Activated naive CD8-positive, alpha-beta T cell (primary cell): ENCODE measurements at regions not wholly inside any gene's neighbourhood (a gene's known extent, or its start where the extent isn't known, plus 50 kb on each side); places are given as distances from the start of the nearest gene placed in this dataset.

Experiments used
- H3K27ac Mint-ChIP-seq: one replicate; pipeline ENCODE4 v1.8.0; 2021; ENCODE audit warnings: mixed read lengths
- H3K27me3 Mint-ChIP-seq: one replicate; pipeline ENCODE4 v1.8.0; 2021; ENCODE audit warnings: mixed read lengths
- H3K36me3 Mint-ChIP-seq: one replicate; pipeline ENCODE4 v1.8.0; 2021; ENCODE audit warnings: mixed read lengths
- H3K4me1 Mint-ChIP-seq: one replicate; pipeline ENCODE4 v1.8.0; 2021; ENCODE audit warnings: low read depth, mixed read lengths
- H3K4me3 Mint-ChIP-seq: one replicate; pipeline ENCODE4 v1.8.0; 2021; ENCODE audit warnings: mild to moderate bottlenecking, mixed read lengths
- H3K9me3 Mint-ChIP-seq: one replicate; pipeline ENCODE4 v1.8.0; 2021; ENCODE audit warnings: low read depth, mixed read lengths

GRCh38 chr20:52098186-52098585 is 93.4 kb downstream of the ZFP64 start:
- no peaks in the 10 kb centered on the region for H3K9me3 Mint-ChIP-seq
- no peak overlapping the region for H3K27ac Mint-ChIP-seq
- H3K4me1 Mint-ChIP-seq: peaks cover 3% of the 10 kb centered on the region
- peaks cover 6% of the 10 kb centered on the region for H3K36me3 Mint-ChIP-seq
- no peaks in the 10 kb centered on the region for H3K27me3 Mint-ChIP-seq
- H3K4me3 Mint-ChIP-seq: no peak overlapping the region

GRCh38 chr20:52096117-52096516 is 95.5 kb downstream of the ZFP64 start:
- Mint-ChIP-seq H3K4me3 (no peak overlapping the region), H3K36me3 (peaks cover 6% of the 10 kb centered on the region), H3K27me3 (no peaks in the 10 kb centered on the region), H3K27ac (no peak overlapping the region), H3K9me3 (no peaks in the 10 kb centered on the region), H3K4me1 (no peaks in the 10 kb centered on the region)

GRCh38 chr20:52094693-52095092 is 96.9 kb downstream of the ZFP64 start:
- H3K9me3 Mint-ChIP-seq: no peaks in the 10 kb centered on the region
- no peaks in the 10 kb centered on the region for H3K4me1 Mint-ChIP-seq
- H3K36me3 Mint-ChIP-seq: peaks cover 9% of the 10 kb centered on the region
- no peaks in the 10 kb centered on the region for H3K27me3 Mint-ChIP-seq
- no peak overlapping the region for H3K27ac Mint-ChIP-seq
- H3K4me3 Mint-ChIP-seq: no peak overlapping the region

- H3K4me3 Mint-ChIP-seq: no peak overlapping the region
- no peak overlapping the region for H3K27ac Mint-ChIP-seq
- no peaks in the 10 kb centered on the region for H3K9me3 Mint-ChIP-seq
- H3K36me3 Mint-ChIP-seq: peaks cover 14% of the 10 kb centered on the region
- H3K4me1 Mint-ChIP-seq: no peaks in the 10 kb centered on the region
- H3K27me3 Mint-ChIP-seq: no peaks in the 10 kb centered on the region
Measured at GRCh38 chr20:52093575-52093974, 98.0 kb downstream of the ZFP64 start.

- H3K36me3 Mint-ChIP-seq: peaks cover 33% of the 10 kb centered on the region
- H3K4me1 Mint-ChIP-seq: no peaks in the 10 kb centered on the region
- no peak overlapping the region for H3K27ac Mint-ChIP-seq
- H3K9me3 Mint-ChIP-seq: peaks cover 7% of the 10 kb centered on the region
- H3K27me3 Mint-ChIP-seq: no peaks in the 10 kb centered on the region
- H3K4me3 Mint-ChIP-seq: no peak overlapping the region
Measured at GRCh38 chr20:52090035-52090434, 101.5 kb downstream of the ZFP64 start.

- Mint-ChIP-seq H3K9me3 (peaks cover 7% of the 10 kb centered on the region), H3K36me3 (peaks cover 35% of the 10 kb centered on the region), H3K27ac (no peak overlapping the region), H3K4me1 (no peaks in the 10 kb centered on the region), H3K4me3 (no peak overlapping the region), H3K27me3 (no peaks in the 10 kb centered on the region)
Measured at GRCh38 chr20:52087471-52087870, 104.1 kb downstream of the ZFP64 start.

GRCh38 chr20:52086878-52087277 is 104.7 kb downstream of the ZFP64 start:
- H3K9me3 Mint-ChIP-seq: peaks cover 7% of the 10 kb centered on the region
- H3K4me1 Mint-ChIP-seq: no peaks in the 10 kb centered on the region
- no peak overlapping the region for H3K4me3 Mint-ChIP-seq
- H3K36me3 Mint-ChIP-seq: peaks cover 35% of the 10 kb centered on the region
- no peak overlapping the region for H3K27ac Mint-ChIP-seq
- no peaks in the 10 kb centered on the region for H3K27me3 Mint-ChIP-seq

GRCh38 chr20:52084727-52085126 is 106.9 kb downstream of the ZFP64 start:
- no peak overlapping the region for H3K27ac Mint-ChIP-seq
- no peaks in the 10 kb centered on the region for H3K4me1 Mint-ChIP-seq
- H3K4me3 Mint-ChIP-seq: no peak overlapping the region
- H3K36me3 Mint-ChIP-seq: peaks cover 34% of the 10 kb centered on the region
- H3K9me3 Mint-ChIP-seq: peaks cover 7% of the 10 kb centered on the region
- no peaks in the 10 kb centered on the region for H3K27me3 Mint-ChIP-seq

GRCh38 chr20:52083627-52084232 is 107.8 kb downstream of the ZFP64 start:
- H3K27ac Mint-ChIP-seq: no peak overlapping the region
- no peaks in the 10 kb centered on the region for H3K4me1 Mint-ChIP-seq
- H3K9me3 Mint-ChIP-seq: peaks cover 7% of the 10 kb centered on the region
- H3K36me3 Mint-ChIP-seq: peaks cover 32% of the 10 kb centered on the region
- no peaks in the 10 kb centered on the region for H3K27me3 Mint-ChIP-seq
- H3K4me3 Mint-ChIP-seq: no peak overlapping the region

- Mint-ChIP-seq H3K36me3 (peaks cover 23% of the 10 kb centered on the region), H3K4me1 (no peaks in the 10 kb centered on the region), H3K27ac (no peak overlapping the region), H3K9me3 (peaks cover 7% of the 10 kb centered on the region), H3K27me3 (no peaks in the 10 kb centered on the region), H3K4me3 (no peak overlapping the region)
Measured at GRCh38 chr20:52082612-52083011, 109.0 kb downstream of the ZFP64 start.

- H3K4me3 Mint-ChIP-seq: no peak overlapping the region
- H3K27ac Mint-ChIP-seq: no peak overlapping the region
- H3K9me3 Mint-ChIP-seq: no peaks in the 10 kb centered on the region
- H3K4me1 Mint-ChIP-seq: no peaks in the 10 kb centered on the region
- H3K36me3 Mint-ChIP-seq: peaks cover 16% of the 10 kb centered on the region
- no peaks in the 10 kb centered on the region for H3K27me3 Mint-ChIP-seq
Measured at GRCh38 chr20:52081791-52082190, 109.8 kb downstream of the ZFP64 start.

GRCh38 chr20:52081066-52081465 is 110.5 kb downstream of the ZFP64 start:
- H3K27ac Mint-ChIP-seq: no peak overlapping the region
- H3K4me3 Mint-ChIP-seq: no peak overlapping the region
- H3K27me3 Mint-ChIP-seq: no peaks in the 10 kb centered on the region
- peaks cover 12% of the 10 kb centered on the region for H3K36me3 Mint-ChIP-seq
- no peaks in the 10 kb centered on the region for H3K4me1 Mint-ChIP-seq
- no peaks in the 10 kb centered on the region for H3K9me3 Mint-ChIP-seq

- Mint-ChIP-seq H3K4me1 (no peaks in the 10 kb centered on the region), H3K27me3 (no peaks in the 10 kb centered on the region), H3K27ac (no peak overlapping the region), H3K4me3 (no peak overlapping the region), H3K36me3 (peaks cover 4% of the 10 kb centered on the region), H3K9me3 (no peaks in the 10 kb centered on the region)
Measured at GRCh38 chr20:52078289-52078688, 113.3 kb downstream of the ZFP64 start.

GRCh38 chr20:52076164-52076563 is 115.4 kb downstream of the ZFP64 start:
- Mint-ChIP-seq H3K27ac (no peak overlapping the region), H3K4me3 (no peak overlapping the region), H3K36me3 (peaks cover 7% of the 10 kb centered on the region), H3K9me3 (no peaks in the 10 kb centered on the region), H3K27me3 (no peaks in the 10 kb centered on the region), H3K4me1 (no peaks in the 10 kb centered on the region)

GRCh38 chr20:52075400-52075799 is 116.2 kb downstream of the ZFP64 start:
- Mint-ChIP-seq H3K27ac (no peak overlapping the region), H3K27me3 (no peaks in the 10 kb centered on the region), H3K4me3 (no peak overlapping the region), H3K9me3 (no peaks in the 10 kb centered on the region), H3K4me1 (no peaks in the 10 kb centered on the region), H3K36me3 (peaks cover 9% of the 10 kb centered on the region)

GRCh38 chr20:52071136-52071535 is 120.4 kb downstream of the ZFP64 start:
- Mint-ChIP-seq H3K9me3 (no peaks in the 10 kb centered on the region), H3K27ac (no peak overlapping the region), H3K4me3 (no peak overlapping the region), H3K27me3 (no peaks in the 10 kb centered on the region), H3K4me1 (no peaks in the 10 kb centered on the region), H3K36me3 (peaks cover 5% of the 10 kb centered on the region)
